ENCODE measurements at regions not wholly inside any gene's neighbourhood (a gene's known extent, or its start where the extent isn't known, plus 50 kb on each side); places are given as distances from the start of the nearest gene placed in this dataset.

DNA sequence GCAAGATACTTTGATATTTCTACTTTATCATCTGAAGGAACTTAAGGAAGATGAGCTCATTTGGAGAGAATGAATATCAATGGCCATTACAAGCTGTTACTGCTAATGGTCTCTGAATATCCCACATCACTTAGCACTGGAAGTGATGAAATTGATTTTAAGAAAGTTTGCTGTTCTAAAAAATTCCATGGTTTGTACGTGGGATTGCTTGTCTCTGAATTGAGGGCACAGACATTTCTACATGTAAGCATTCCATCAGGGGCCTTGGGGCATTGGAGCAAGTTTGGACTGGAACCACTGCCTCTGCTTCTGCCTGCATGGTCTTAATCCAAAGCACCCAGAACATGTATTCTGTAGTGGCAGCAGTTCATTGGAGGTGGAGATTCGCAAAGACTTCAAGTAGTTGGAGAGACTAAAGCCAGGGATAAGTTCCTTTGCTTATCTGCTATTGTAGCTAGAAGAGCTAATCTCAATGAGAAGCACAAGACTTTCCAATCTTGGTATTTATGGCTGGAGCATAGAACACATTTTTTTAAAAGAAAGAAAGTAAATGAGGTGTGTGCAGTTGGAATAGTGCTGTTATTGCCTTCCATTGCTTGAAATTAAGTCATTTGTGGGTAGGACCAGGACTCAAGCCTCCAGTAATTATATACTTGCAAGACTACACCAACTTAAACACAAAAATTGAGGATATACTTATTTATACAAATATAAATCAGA, 424.2 kb downstream of the SPATA31D1 start:
- Histone ChIP-seq H3K4me3 (no peak overlapping the region), H3K36me3 (no peaks in the 10 kb centered on the region), H3K9me3 (no peaks in the 10 kb centered on the region), H3K27me3 (no peaks in the 10 kb centered on the region), H3K4me1 (no peaks in the 10 kb centered on the region), H3K27ac (no peak overlapping the region)
- 90% methylated on average over 2 of the region's 2 CpGs for WGBS, 2 donors
- intact Hi-C loops (cut with DNase I): no loop called here
- no peak for TF ChIP-seq EP300 (IDR thresholded peaks at IDR 0.05)
- TF ChIP-seq POLR2A (IDR thresholded peaks at IDR 0.05): no peak
- no peak for TF ChIP-seq CTCF (IDR thresholded peaks at IDR 0.05)
- TF ChIP-seq POLR2AphosphoS5 (IDR thresholded peaks at IDR 0.05): no peak
- DNase-seq: no peak

GRCh38 chr9:82417501-82417900, 428.9 kb downstream of the SPATA31D1 start:
- Histone ChIP-seq H3K4me3 (no peak overlapping the region), H3K27me3 (no peaks in the 10 kb centered on the region), H3K4me1 (no peaks in the 10 kb centered on the region), H3K27ac (no peak overlapping the region), H3K36me3 (no peaks in the 10 kb centered on the region), H3K9me3 (no peaks in the 10 kb centered on the region)
- 87% methylated on average over 2 of the region's 2 CpGs for WGBS, 2 donors
- no peak for DNase-seq
- TF ChIP-seq POLR2A (IDR thresholded peaks at IDR 0.05): no peak
- TF ChIP-seq EP300 (IDR thresholded peaks at IDR 0.05): no peak
- TF ChIP-seq CTCF (IDR thresholded peaks at IDR 0.05): no peak
- TF ChIP-seq POLR2AphosphoS5 (IDR thresholded peaks at IDR 0.05): no peak
- intact Hi-C loops (cut with DNase I): no loop called here

DNA sequence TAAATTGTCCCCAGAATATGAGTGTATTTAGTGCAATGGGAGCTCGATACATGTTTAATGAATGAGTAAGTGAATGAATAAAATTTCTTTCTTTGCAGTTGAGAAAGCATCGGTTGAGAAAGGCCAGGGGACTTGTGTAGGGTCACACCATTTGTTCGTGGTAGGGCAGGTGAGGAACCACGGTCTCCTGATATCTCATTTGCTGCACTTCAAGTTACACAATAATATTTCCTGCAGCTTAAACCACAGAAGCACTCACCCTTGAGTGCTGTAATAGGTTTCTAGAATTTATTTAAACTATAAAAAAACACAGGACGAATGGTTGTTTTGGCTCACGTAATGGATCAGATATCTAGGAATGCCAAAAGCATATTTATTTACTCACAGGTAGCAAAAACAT, 429.8 kb downstream of the SPATA31D1 start:
- H3K27me3 ChIP-seq: no peaks in the 10 kb centered on the region
- TF ChIP-seq EP300 (IDR thresholded peaks at IDR 0.05) (no peak), POLR2AphosphoS5 (IDR thresholded peaks at IDR 0.05) (no peak), CTCF (IDR thresholded peaks at IDR 0.05) (no peak), POLR2A (IDR thresholded peaks at IDR 0.05) (no peak)
- intact Hi-C loops (cut with DNase I): no loop called here
- H3K27ac ChIP-seq: no peak overlapping the region
- no peaks in the 10 kb centered on the region for H3K9me3 ChIP-seq
- no peaks in the 10 kb centered on the region for H3K36me3 ChIP-seq
- no peak overlapping the region for H3K4me3 ChIP-seq
- no peak for DNase-seq
- 35 to 42% methylated on average over 6 of the region's 6 CpGs for WGBS, 2 donors
- no peaks in the 10 kb centered on the region for H3K4me1 ChIP-seq

GRCh38 chr9:82419696-82420486, 431.3 kb downstream of the SPATA31D1 start:
- TF ChIP-seq POLR2AphosphoS5 (IDR thresholded peaks at IDR 0.05) (no peak), POLR2A (IDR thresholded peaks at IDR 0.05) (no peak), EP300 (IDR thresholded peaks at IDR 0.05) (no peak), CTCF (IDR thresholded peaks at IDR 0.05) (no peak)
- H3K27ac ChIP-seq: no peak overlapping the region
- intact Hi-C loops (cut with DNase I): no loop called here
- no peaks in the 10 kb centered on the region for H3K36me3 ChIP-seq
- 12 to 63% methylated on average over 3 of the region's 3 CpGs for WGBS, 2 donors
- no peaks in the 10 kb centered on the region for H3K27me3 ChIP-seq
- no peaks in the 10 kb centered on the region for H3K9me3 ChIP-seq
- H3K4me3 ChIP-seq: no peak overlapping the region
- H3K4me1 ChIP-seq: no peaks in the 10 kb centered on the region
- DNase-seq: no peak
